Stimulated activated CD8-positive, alpha-beta memory T cell treated with anti-CD3 and anti-CD28 coated beads, Interleukin-12 subunit alpha, Interleukin-12 subunit beta, amount 100 ng/mL, for 24 hours (primary cell): ENCODE measurements at regions not wholly inside any gene's neighbourhood (a gene's known extent, or its start where the extent isn't known, plus 50 kb on each side); places are given as distances from the start of the nearest gene placed in this dataset.

Experiments used
- DNase-seq: peaks from one replicate; pipeline ENCODE4 v3.0.0-alpha.2; 2020; ENCODE audit errors: extremely low read depth

DNA sequence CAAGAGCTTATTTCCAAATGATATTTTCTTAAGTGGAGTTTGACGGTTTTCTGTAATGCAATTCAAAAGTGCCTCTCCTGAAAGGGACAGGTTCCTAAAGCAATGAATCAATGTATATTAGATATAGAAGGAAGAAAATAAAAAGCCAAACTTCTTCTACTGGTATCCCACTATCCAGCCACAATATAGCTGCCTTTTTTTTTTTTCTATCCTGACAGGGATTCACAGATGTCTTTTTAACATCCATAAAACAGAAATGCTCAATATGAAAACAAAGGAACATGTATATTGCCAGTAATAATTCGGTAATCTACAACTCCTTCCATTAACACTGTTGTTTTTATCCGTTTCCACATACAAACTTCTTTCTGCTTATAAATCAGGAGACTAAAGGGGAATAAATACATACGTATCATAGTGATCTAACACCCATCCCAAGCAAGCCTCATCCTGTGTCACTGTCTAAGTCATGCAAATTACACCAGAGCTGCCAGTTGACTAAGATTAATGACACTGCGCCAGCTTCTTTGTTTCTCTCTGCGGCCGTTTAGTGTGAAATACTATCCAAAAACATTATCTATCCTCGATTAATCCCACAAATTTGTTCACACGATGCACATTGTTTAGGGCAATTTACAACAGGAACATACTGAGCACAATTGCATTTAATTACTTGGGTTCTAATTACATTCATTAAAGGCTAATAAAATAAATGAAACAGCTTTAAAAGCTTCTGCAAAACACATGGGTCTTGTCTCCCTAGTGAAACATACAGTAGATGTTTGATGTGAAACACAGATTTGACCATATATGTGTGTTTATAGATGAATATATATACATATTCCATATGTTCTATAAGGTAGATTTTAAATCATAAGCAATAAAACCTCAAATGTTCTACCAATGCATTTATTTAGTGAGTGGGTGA, 51.9 kb upstream of the CDIN1 start:
- no peak for DNase-seq

GRCh38 chr15:36529296-36530011, 50.0 kb upstream of the CDIN1 start:
- DNase-seq: no peak
